K562 (cell line): ENCODE measurements at regions not wholly inside any gene's neighbourhood (a gene's known extent, or its start where the extent isn't known, plus 50 kb on each side); places are given as distances from the start of the nearest gene placed in this dataset.

Experiments
- ATAC-seq: fragments of 200-7000 bp; cut with Tn5 transposase; 3 replicates; pipeline ENCODE4 v1.9.1; 2020; ENCODE audit warnings: moderate library complexity
- BruUV-seq: library from RNA; stranded (reverse); fragments of 400-500 nt; replicated peaks from 2 replicates; lab custom pipeline; 2021; lab: Mats Ljungman, UMichigan
- CTCF ChIA-PET: fragments of 300-600 bp; formaldehyde crosslinking; extraction: SDS; loops from one replicate; lab custom pipeline; 2021; ENCODE audit warnings: low intra/inter-chr PET ratio; lab: Yijun Ruan, JAX
- POLR2A ChIA-PET: fragments of 300-600, 350-650 bp; sonication (Branson Sonifier 250); formaldehyde crosslinking; extraction: SDS; loops from one replicate; lab custom pipeline; 2021; ENCODE audit warnings: antibody characterized with exemption, inconsistent platforms; lab: Yijun Ruan, JAX
- DNase-seq, 4 experiments: peaks; one replicate each; pipeline versions ENCODE4 v3.0.0 to v3.0.0-alpha.2; 2011 to 2018; ENCODE audit warnings: low spot score in 3 of 4, mixed read lengths in 3 of 4; ENCODE audit errors: extremely low read depth in 1 of 4
- FAIRE-seq: peaks from 2 replicates; lab custom pipeline; 2011; peaks lifted over from hg19 to GRCh38; lab: Jason Lieb, UNC
- H2AFZ ChIP-seq: 2 replicates; pipeline ENCODE4 v1.6.0; 2011; ENCODE audit warnings: low read depth, low read length, control low read depth, inconsistent platforms
- H3K27ac ChIP-seq: fragments of 200-600 bp; 3 replicates; pipeline ENCODE4 v1.8.0; 2011; ENCODE audit warnings: low read depth, mild to moderate bottlenecking, control low read depth, inconsistent platforms, low read length, moderate library complexity, mixed read lengths; ENCODE audit errors: extremely low read depth
- H3K27me3 ChIP-seq, 2 experiments: fragments of 300-600 bp in 1 of 2; 2 replicates in 1 of 2; 3 replicates in 1 of 2; pipeline versions ENCODE4 v1.6.0 to v1.8.0; 2011; ENCODE audit warnings: inconsistent platforms in 2 of 2, low read length in 2 of 2, mild to moderate bottlenecking in 1 of 2, mixed read lengths in 1 of 2, moderate library complexity in 1 of 2; ENCODE audit not compliant: control insufficient read depth in 2 of 2, insufficient read depth in 2 of 2
- H3K36me3 ChIP-seq: fragments of 300-600 bp; 3 replicates; pipeline ENCODE4 v1.8.0; 2011; ENCODE audit warnings: mild to moderate bottlenecking, low read length, inconsistent platforms; ENCODE audit not compliant: control insufficient read depth, insufficient read depth
- H3K4me1 ChIP-seq, 2 experiments: fragments of 200-600 bp in 1 of 2; replicated peaks in 1 of 2; 2 replicates in 1 of 2; 3 replicates in 1 of 2; pipeline versions ENCODE4 v1.5.1 to v1.8.0; 2011; ENCODE audit warnings: inconsistent platforms in 2 of 2, low read length in 2 of 2, mild to moderate bottlenecking in 1 of 2, mixed read lengths in 1 of 2, moderate library complexity in 1 of 2; ENCODE audit not compliant: control insufficient read depth in 2 of 2, insufficient read depth in 2 of 2
- H3K4me2 ChIP-seq: 2 replicates; pipeline ENCODE4 v1.6.1; 2011; ENCODE audit warnings: low read length, control low read depth, inconsistent platforms, mixed read lengths; ENCODE audit not compliant: insufficient read depth
- H3K4me3 ChIP-seq: fragments of 200-600 bp; sonication (generic), shearing (Covaris generic); 2 replicates; pipeline ENCODE4 v1.5.1; 2016; ENCODE audit warnings: control low read depth, inconsistent platforms
- H3K79me2 ChIP-seq: fragments of 200-600 bp; 3 replicates; pipeline ENCODE4 v1.8.0; 2011; ENCODE audit warnings: low read length, inconsistent platforms; ENCODE audit not compliant: control insufficient read depth, insufficient read depth
- H3K9ac ChIP-seq, 2 experiments: 2 replicates each; pipeline versions ENCODE4 v1.6.0 to v1.6.1; 2011; ENCODE audit warnings: low read depth in 2 of 2, low read length in 2 of 2, control low read depth in 1 of 2, inconsistent platforms in 1 of 2, mild to moderate bottlenecking in 1 of 2, mixed read lengths in 1 of 2; ENCODE audit not compliant: insufficient read depth in 1 of 2
- H3K9me1 ChIP-seq: one replicate; pipeline ENCODE4 v1.6.0; 2011; ENCODE audit warnings: inconsistent platforms, mild to moderate bottlenecking, low read length, moderate library complexity; ENCODE audit not compliant: control insufficient read depth, insufficient read depth
- H3K9me3 ChIP-seq: replicated peaks from 2 replicates; pipeline ENCODE4 v1.5.1; 2011; ENCODE audit warnings: low read depth, low read length, inconsistent platforms; ENCODE audit not compliant: control insufficient read depth, insufficient read depth
- H4K20me1 ChIP-seq: replicated peaks from 2 replicates; pipeline ENCODE4 v1.6.1; 2011; ENCODE audit warnings: low read length, inconsistent platforms, mixed read lengths; ENCODE audit not compliant: control insufficient read depth, insufficient read depth
- CBX5 ChIP-seq: IDR thresholded peaks from 2 replicates; pipeline ENCODE4 v1.6.1; 2014; ENCODE audit warnings: low read depth, borderline replicate concordance
- FOXA3 ChIP-seq, 2 experiments: fragments of 450-650 bp in 1 of 2; sonication (generic) in 1 of 2; formaldehyde crosslinking; IDR thresholded peaks in 1 of 2; conservative IDR thresholded peaks in 1 of 2; 2 replicates each; pipeline versions ENCODE4 v1.4.0 to v1.8.0; 2020 to 2022; ENCODE audit warnings: mild to moderate bottlenecking in 2 of 2, missing genetic modification reagents in 1 of 2
- FOXJ2 ChIP-seq: fragments of 200-800 bp; sonication (Bioruptor generic); IDR thresholded peaks from 2 replicates; pipeline ENCODE4 v1.6.1; 2016; ENCODE audit warnings: missing genetic modification characterization, missing compliant biosample characterization
- KDM1A ChIP-seq, 2 experiments: fragments of 450-650 bp; IDR thresholded peaks; 2 replicates each; pipeline ENCODE4 v1.6.1; 2016; ENCODE audit warnings: mild to moderate bottlenecking in 2 of 2
- SREBF1 ChIP-seq: fragments of 150-350 bp; IDR thresholded peaks from 2 replicates; pipeline ENCODE4 v1.6.1; 2014; ENCODE audit warnings: antibody characterized with exemption, low read depth, low read length, borderline replicate concordance
- SRSF1 ChIP-seq: fragments of 200-400 bp; formaldehyde crosslinking; IDR thresholded peaks from 2 replicates; pipeline ENCODE4 v1.6.1; 2017; ENCODE audit warnings: mild to moderate bottlenecking, low read depth, low read length, moderate library complexity
- U2AF1 ChIP-seq: fragments of 200-400 bp; formaldehyde crosslinking; optimal IDR thresholded peaks from 2 replicates; pipeline ENCODE3; 2017; ENCODE audit warnings: mild to moderate bottlenecking, low read depth, low read length, moderate library complexity
- ZNF165 ChIP-seq: fragments of 250-450 bp; sonication (Bioruptor Pico); IDR thresholded peaks from 2 replicates; pipeline ENCODE4 v1.4.0; 2020; ENCODE audit warnings: borderline replicate concordance
- WGBS: fragments of 100-300 bp; shearing (Covaris generic); methylation state at CpG from one replicate; pipeline ENCODE4 v1.1.6; 2016; ENCODE audit warnings: low coverage, mixed read lengths; ENCODE audit not compliant: insufficient coverage; ENCODE audit errors: missing lambda C conversion rate; 5-methylcytosine and 5-hydroxymethylcytosine counted together
- in situ Hi-C: fragments of 300-500 bp; cut with MboI; formaldehyde crosslinking; loops from 4 replicates; pipeline ENCODE4 v1.15.0; 2018; ENCODE audit warnings: inconsistent platforms, mixed read lengths
- intact Hi-C: fragments of 100-400 bp; cut with micrococcal nuclease; formaldehyde crosslinking; loops from 2 replicates; pipeline ENCODE4 v1.14.2; 2022
- TF ChIP-seq, protein P1 (sequence below): fragments of 250-450 bp; sonication (Bioruptor Pico); IDR thresholded peaks from 2 replicates; pipeline ENCODE4 v1.8.0; 2022; ENCODE audit warnings: inconsistent platforms
- TF ChIP-seq, protein P2 (sequence below): fragments of 250-450 bp; sonication (Bioruptor Pico); IDR thresholded peaks from 2 replicates; pipeline ENCODE4 v1.5.0; 2020; ENCODE audit warnings: mild to moderate bottlenecking
- TF ChIP-seq, protein P3 (sequence below): sonication (generic); IDR thresholded peaks from 2 replicates; pipeline ENCODE4 v1.6.1; 2016
- TF ChIP-seq, protein P4 (sequence below): sonication (generic); formaldehyde crosslinking; IDR thresholded peaks from 2 replicates; pipeline ENCODE4 v1.8.0; 2023; ENCODE audit warnings: mild to moderate bottlenecking, missing genetic modification reagents
- TF ChIP-seq, protein P5 (sequence below): IDR thresholded peaks from 2 replicates; pipeline ENCODE4 v1.6.1; 2011; ENCODE audit warnings: borderline replicate concordance, low read depth, mild to moderate bottlenecking, moderate library complexity, low read length; ENCODE audit not compliant: insufficient read depth, poor library complexity, severe bottlenecking

DNA sequence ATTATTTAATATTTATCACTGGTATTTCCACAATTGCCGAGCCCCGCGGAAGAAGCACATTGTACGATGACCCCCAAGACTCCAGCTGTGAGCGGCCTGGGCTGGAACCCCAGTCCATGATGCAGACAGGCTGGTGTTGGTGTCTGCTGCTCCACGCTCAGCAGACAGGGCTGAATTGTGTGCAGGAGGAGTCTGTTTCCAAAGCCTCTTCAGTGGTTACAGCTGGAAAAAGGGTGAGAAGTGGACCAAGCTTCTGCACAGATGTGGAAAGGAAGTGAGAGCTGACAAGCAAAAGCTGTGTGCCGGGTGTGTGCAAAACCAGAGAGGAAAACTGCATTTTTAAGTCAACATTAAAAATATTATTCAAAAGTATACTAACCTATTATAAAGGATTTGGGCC is 500.4 kb downstream of the GALR1 start:
- ATAC-seq = no peak
- TF ChIP-seq, protein P1, sequence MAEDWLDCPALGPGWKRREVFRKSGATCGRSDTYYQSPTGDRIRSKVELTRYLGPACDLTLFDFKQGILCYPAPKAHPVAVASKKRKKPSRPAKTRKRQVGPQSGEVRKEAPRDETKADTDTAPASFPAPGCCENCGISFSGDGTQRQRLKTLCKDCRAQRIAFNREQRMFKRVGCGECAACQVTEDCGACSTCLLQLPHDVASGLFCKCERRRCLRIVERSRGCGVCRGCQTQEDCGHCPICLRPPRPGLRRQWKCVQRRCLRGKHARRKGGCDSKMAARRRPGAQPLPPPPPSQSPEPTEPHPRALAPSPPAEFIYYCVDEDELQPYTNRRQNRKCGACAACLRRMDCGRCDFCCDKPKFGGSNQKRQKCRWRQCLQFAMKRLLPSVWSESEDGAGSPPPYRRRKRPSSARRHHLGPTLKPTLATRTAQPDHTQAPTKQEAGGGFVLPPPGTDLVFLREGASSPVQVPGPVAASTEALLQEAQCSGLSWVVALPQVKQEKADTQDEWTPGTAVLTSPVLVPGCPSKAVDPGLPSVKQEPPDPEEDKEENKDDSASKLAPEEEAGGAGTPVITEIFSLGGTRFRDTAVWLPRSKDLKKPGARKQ (CRISPR knock-in tag) = no peak
- TF ChIP-seq, protein P2, sequence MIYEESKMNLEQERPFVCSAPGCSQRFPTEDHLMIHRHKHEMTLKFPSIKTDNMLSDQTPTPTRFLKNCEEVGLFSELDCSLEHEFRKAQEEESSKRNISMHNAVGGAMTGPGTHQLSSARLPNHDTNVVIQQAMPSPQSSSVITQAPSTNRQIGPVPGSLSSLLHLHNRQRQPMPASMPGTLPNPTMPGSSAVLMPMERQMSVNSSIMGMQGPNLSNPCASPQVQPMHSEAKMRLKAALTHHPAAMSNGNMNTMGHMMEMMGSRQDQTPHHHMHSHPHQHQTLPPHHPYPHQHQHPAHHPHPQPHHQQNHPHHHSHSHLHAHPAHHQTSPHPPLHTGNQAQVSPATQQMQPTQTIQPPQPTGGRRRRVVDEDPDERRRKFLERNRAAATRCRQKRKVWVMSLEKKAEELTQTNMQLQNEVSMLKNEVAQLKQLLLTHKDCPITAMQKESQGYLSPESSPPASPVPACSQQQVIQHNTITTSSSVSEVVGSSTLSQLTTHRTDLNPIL (CRISPR knock-in tag) = no peak
- no peak for TF ChIP-seq FOXJ2 (tag)
- no peak for TF ChIP-seq SREBF1
- TF ChIP-seq, protein P3, sequence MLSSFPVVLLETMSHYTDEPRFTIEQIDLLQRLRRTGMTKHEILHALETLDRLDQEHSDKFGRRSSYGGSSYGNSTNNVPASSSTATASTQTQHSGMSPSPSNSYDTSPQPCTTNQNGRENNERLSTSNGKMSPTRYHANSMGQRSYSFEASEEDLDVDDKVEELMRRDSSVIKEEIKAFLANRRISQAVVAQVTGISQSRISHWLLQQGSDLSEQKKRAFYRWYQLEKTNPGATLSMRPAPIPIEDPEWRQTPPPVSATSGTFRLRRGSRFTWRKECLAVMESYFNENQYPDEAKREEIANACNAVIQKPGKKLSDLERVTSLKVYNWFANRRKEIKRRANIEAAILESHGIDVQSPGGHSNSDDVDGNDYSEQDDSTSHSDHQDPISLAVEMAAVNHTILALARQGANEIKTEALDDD = no peak
- TF ChIP-seq ZNF165 (CRISPR knock-in tag) = no peak
- no peak for TF ChIP-seq SRSF1
- TF ChIP-seq, protein P4, sequence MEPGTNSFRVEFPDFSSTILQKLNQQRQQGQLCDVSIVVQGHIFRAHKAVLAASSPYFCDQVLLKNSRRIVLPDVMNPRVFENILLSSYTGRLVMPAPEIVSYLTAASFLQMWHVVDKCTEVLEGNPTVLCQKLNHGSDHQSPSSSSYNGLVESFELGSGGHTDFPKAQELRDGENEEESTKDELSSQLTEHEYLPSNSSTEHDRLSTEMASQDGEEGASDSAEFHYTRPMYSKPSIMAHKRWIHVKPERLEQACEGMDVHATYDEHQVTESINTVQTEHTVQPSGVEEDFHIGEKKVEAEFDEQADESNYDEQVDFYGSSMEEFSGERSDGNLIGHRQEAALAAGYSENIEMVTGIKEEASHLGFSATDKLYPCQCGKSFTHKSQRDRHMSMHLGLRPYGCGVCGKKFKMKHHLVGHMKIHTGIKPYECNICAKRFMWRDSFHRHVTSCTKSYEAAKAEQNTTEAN (CRISPR knock-in tag) = no peak
- TF ChIP-seq KDM1A (IDR thresholded peaks at IDR 0.05) = no peak
- TF ChIP-seq, protein P5, sequence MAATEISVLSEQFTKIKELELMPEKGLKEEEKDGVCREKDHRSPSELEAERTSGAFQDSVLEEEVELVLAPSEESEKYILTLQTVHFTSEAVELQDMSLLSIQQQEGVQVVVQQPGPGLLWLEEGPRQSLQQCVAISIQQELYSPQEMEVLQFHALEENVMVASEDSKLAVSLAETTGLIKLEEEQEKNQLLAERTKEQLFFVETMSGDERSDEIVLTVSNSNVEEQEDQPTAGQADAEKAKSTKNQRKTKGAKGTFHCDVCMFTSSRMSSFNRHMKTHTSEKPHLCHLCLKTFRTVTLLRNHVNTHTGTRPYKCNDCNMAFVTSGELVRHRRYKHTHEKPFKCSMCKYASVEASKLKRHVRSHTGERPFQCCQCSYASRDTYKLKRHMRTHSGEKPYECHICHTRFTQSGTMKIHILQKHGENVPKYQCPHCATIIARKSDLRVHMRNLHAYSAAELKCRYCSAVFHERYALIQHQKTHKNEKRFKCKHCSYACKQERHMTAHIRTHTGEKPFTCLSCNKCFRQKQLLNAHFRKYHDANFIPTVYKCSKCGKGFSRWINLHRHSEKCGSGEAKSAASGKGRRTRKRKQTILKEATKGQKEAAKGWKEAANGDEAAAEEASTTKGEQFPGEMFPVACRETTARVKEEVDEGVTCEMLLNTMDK = no peak
- no peak for TF ChIP-seq U2AF1
- no peak for TF ChIP-seq FOXA3 (CRISPR knock-in tag; conservative IDR thresholded peaks at IDR 0.05 in 1 of 2, IDR thresholded peaks at IDR 0.05 in 1 of 2)
- no peak for TF ChIP-seq CBX5
- Histone ChIP-seq H2AFZ (no peak overlapping the region), H3K4me3 (no peak overlapping the region), H3K9me3 (no peaks in the 10 kb centered on the region), H3K36me3 (no peaks in the 10 kb centered on the region), H3K9ac (no peak overlapping the region), H3K27ac (no peak overlapping the region), H4K20me1 (no peaks in the 10 kb centered on the region), H3K9me1 (no peaks in the 10 kb centered on the region), H3K4me2 (no peak overlapping the region), H3K27me3 (peaks cover 0 to 15% of the 10 kb centered on the region in 2 experiments; a peak in 1 of 5 replicates), H3K79me2 (no peaks in the 10 kb centered on the region), H3K4me1 (no peaks in the 10 kb centered on the region)
- ChIA-PET CTCF (no interaction called here), POLR2A (no interaction called here)
- in situ Hi-C loops = no loop called here
- 2% methylated on average over 7 of the region's 7 CpGs for WGBS
- FAIRE-seq = no peak
- no peak for DNase-seq
- BruUV-seq = no TSS peak
- intact Hi-C loops = no loop called here
